ENCODE measurements at regions not wholly inside any gene's neighbourhood (a gene's known extent, or its start where the extent isn't known, plus 50 kb on each side); places are given as distances from the start of the nearest gene placed in this dataset.

DNA sequence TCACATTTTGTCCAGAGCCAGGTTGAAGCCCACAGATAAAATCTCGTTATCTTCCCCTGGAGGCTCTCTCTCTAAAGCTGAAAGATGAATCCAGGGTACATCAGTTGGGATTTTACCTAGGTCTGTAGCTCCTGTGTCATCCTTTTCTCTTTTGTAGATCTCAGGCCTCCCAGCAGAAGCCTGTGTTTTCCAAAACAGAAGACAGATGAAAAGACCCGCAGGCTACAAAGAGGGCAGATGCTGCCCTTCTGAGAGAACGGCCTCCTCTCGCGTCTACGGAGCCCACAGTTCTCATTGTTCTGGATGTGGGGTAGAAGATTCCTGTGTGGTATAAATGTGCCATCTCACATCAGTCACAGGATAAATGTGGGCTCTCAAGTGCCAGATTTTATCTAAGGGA, 139.5 kb downstream of the SUCLG1 start:
- TF ChIP-seq, protein P1, sequence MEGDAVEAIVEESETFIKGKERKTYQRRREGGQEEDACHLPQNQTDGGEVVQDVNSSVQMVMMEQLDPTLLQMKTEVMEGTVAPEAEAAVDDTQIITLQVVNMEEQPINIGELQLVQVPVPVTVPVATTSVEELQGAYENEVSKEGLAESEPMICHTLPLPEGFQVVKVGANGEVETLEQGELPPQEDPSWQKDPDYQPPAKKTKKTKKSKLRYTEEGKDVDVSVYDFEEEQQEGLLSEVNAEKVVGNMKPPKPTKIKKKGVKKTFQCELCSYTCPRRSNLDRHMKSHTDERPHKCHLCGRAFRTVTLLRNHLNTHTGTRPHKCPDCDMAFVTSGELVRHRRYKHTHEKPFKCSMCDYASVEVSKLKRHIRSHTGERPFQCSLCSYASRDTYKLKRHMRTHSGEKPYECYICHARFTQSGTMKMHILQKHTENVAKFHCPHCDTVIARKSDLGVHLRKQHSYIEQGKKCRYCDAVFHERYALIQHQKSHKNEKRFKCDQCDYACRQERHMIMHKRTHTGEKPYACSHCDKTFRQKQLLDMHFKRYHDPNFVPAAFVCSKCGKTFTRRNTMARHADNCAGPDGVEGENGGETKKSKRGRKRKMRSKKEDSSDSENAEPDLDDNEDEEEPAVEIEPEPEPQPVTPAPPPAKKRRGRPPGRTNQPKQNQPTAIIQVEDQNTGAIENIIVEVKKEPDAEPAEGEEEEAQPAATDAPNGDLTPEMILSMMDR (IDR thresholded peaks at IDR 0.05), result no peak
- no peak for TF ChIP-seq ZFX (IDR thresholded peaks at IDR 0.05; ENCODE audit: borderline replicate concordance)
- no peak overlapping the region for H3K27ac ChIP-seq

DNA sequence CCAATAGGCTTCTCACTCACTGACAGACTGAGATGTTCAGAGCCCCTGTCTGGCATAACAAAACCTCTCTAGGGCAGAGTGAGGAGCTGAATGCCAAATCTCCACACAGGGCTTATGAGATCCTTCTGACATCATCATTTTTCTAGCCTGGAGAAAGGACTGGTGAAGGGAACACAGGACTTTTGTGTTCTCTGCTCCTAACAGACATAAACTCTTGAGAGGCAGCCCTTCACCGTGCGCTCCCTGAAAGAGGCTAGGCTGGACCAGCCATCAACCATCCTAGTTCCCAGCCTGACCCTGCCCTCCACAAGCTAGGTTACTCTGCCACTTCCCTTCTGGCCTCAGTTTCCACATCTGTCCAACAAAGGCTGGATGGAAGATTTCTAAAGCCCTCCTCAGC, 141.9 kb downstream of the SUCLG1 start:
- no peak overlapping the region for H3K27ac ChIP-seq
- no peak for TF ChIP-seq ZFX (IDR thresholded peaks at IDR 0.05; ENCODE audit: borderline replicate concordance)
- TF ChIP-seq, protein P1 (IDR thresholded peaks at IDR 0.05), result no peak

GRCh38 chr2:84314901-84315330, 144.2 kb downstream of the SUCLG1 start:
- no peak overlapping the region for H3K27ac ChIP-seq
- TF ChIP-seq, protein P1 (IDR thresholded peaks at IDR 0.05), result peak; percentile 93
- no peak for TF ChIP-seq ZFX (IDR thresholded peaks at IDR 0.05; ENCODE audit: borderline replicate concordance)

- no peak overlapping the region for H3K27ac ChIP-seq
Observed at GRCh38 chr2:84314250-84314649, 144.8 kb downstream of the SUCLG1 start.

GRCh38 chr2:84309281-84309680, 149.8 kb downstream of the SUCLG1 start:
- no peak overlapping the region for H3K27ac ChIP-seq
- TF ChIP-seq ZFX (IDR thresholded peaks at IDR 0.05; ENCODE audit: borderline replicate concordance), result no peak
- TF ChIP-seq, protein P1 (IDR thresholded peaks at IDR 0.05), result no peak

More at GRCh38 chr2:84314250-84314649, 144.8 kb downstream of the SUCLG1 start:
- TF ChIP-seq, protein P1 (IDR thresholded peaks at IDR 0.05), result no peak
- no peak for TF ChIP-seq ZFX (IDR thresholded peaks at IDR 0.05; ENCODE audit: borderline replicate concordance)

GRCh38 chr2:84306361-84306760, 152.7 kb downstream of the SUCLG1 start:
- no peak for TF ChIP-seq ZFX (IDR thresholded peaks at IDR 0.05; ENCODE audit: borderline replicate concordance)
- TF ChIP-seq, protein P1 (IDR thresholded peaks at IDR 0.05), result no peak
- no peak overlapping the region for H3K27ac ChIP-seq

GRCh38 chr2:84302513-84303412, 156.3 kb downstream of the SUCLG1 start:
- TF ChIP-seq ZFX (IDR thresholded peaks at IDR 0.05; ENCODE audit: borderline replicate concordance), result no peak
- TF ChIP-seq, protein P1 (IDR thresholded peaks at IDR 0.05), result peak; percentile 84
- no peak overlapping the region for H3K27ac ChIP-seq

Data from 22Rv1 (cell line).